HCT116 (cell line): ENCODE measurements at regions not wholly inside any gene's neighbourhood (a gene's known extent, or its start where the extent isn't known, plus 50 kb on each side); places are given as distances from the start of the nearest gene placed in this dataset.

ENCODE experiments used
- ATAC-seq: fragments of 200-7000 bp; cut with Tn5 transposase; 2 replicates; pipeline ENCODE4 v1.9.1; 2020; ENCODE audit warnings: mild to moderate bottlenecking, moderate library complexity
- BruUV-seq: library from RNA; stranded (reverse); fragments of 400-500 nt; replicated peaks from 2 replicates; lab custom pipeline; 2021; lab: Mats Ljungman, UMichigan
- CTCF ChIA-PET: fragments of 300-600 bp; sonication (Branson Sonifier 250); formaldehyde crosslinking; loops from one replicate; lab custom pipeline; 2021; ENCODE audit warnings: antibody characterized with exemption; lab: Charles Lee
- POLR2A ChIA-PET: fragments of 300-600, 350-600 bp; sonication (Branson Sonifier 250); formaldehyde crosslinking; loops from one replicate; lab custom pipeline; 2021; ENCODE audit warnings: antibody characterized with exemption; lab: Charles Lee
- RAD21 ChIA-PET, 2 experiments: fragments of 300-600 bp; sonication (Branson Sonifier 250); formaldehyde crosslinking; loops; one replicate each; lab custom pipeline; 2023; ENCODE audit warnings: low total read pairs in 2 of 2; ENCODE audit not compliant: uncharacterized antibody in 2 of 2, unreplicated experiment in 2 of 2, low non-redundant PET in 1 of 2; lab: Charles Lee
- DNase-seq: peaks from one replicate; pipeline ENCODE4 v3.0.0-alpha.2; 2010; ENCODE audit warnings: low read depth, low spot score
- H2AFZ ChIP-seq: fragments of 200-600 bp; shearing (Covaris generic), sonication (generic); 2 replicates; pipeline ENCODE4 v1.6.1; 2017; ENCODE audit warnings: low read depth, mixed run types, mixed read lengths, antibody characterized with exemption, low read length; ENCODE audit not compliant: poor library complexity, severe bottlenecking
- H3K27ac ChIP-seq: 2 replicates; pipeline ENCODE4 v1.5.1; 2012; ENCODE audit warnings: low read depth, low read length
- H3K27me3 ChIP-seq: fragments of 200-600 bp; sonication (generic); 2 replicates; pipeline ENCODE4 v1.6.1; 2016; ENCODE audit warnings: mixed run types, low read length, mixed read lengths; ENCODE audit not compliant: insufficient read depth
- H3K36me3 ChIP-seq, 2 experiments: fragments of 200-500 bp in 1 of 2; fragments of 200-600 bp in 1 of 2; sonication (Bioruptor generic) in 1 of 2; sonication (generic) in 1 of 2; 2 replicates each; pipeline versions ENCODE4 v1.5.1 to v1.6.1; 2014 to 2016; ENCODE audit warnings: low read length in 2 of 2, inconsistent platforms in 1 of 2, mixed read lengths in 1 of 2, mixed run types in 1 of 2; ENCODE audit not compliant: insufficient read depth in 2 of 2, control insufficient read depth in 1 of 2
- H3K4me1 ChIP-seq, 2 experiments: fragments of 200-600 bp in 1 of 2; sonication (generic) in 1 of 2; 2 replicates each; pipeline versions ENCODE4 v1.5.1 to v1.6.1; 2012 to 2017; ENCODE audit warnings: low read length in 2 of 2, inconsistent platforms in 1 of 2, mild to moderate bottlenecking in 1 of 2, mixed read lengths in 1 of 2, mixed run types in 1 of 2, moderate library complexity in 1 of 2; ENCODE audit not compliant: insufficient read depth in 2 of 2, control insufficient read depth in 1 of 2
- H3K4me2 ChIP-seq: fragments of 200-600 bp; sonication (generic); 2 replicates; pipeline ENCODE4 v1.6.1; 2017; ENCODE audit warnings: mixed run types, low read length, mixed read lengths
- H3K4me3 ChIP-seq, 2 experiments: fragments of 200-600 bp in 1 of 2; sonication (generic) in 1 of 2; replicated peaks in 1 of 2; 2 replicates each; pipeline ENCODE4 v1.5.1; 2011 to 2016; ENCODE audit warnings: low read length in 2 of 2, control low read depth in 1 of 2, low read depth in 1 of 2, mild to moderate bottlenecking in 1 of 2, mixed read lengths in 1 of 2, mixed run types in 1 of 2
- H3K79me2 ChIP-seq: fragments of 200-600 bp; sonication (generic); 2 replicates; pipeline ENCODE4 v1.6.1; 2017; ENCODE audit warnings: mild to moderate bottlenecking, mixed run types, low read length, moderate library complexity, mixed read lengths; ENCODE audit not compliant: insufficient read depth
- H3K9ac ChIP-seq: fragments of 200-600 bp; sonication (generic); 2 replicates; pipeline ENCODE4 v1.6.1; 2016; ENCODE audit warnings: low read length, mixed read lengths
- H3K9me2 ChIP-seq: fragments of 200-600 bp; sonication (generic), shearing (Covaris generic); 2 replicates; pipeline ENCODE4 v1.6.1; 2017; ENCODE audit warnings: mixed run types, mild to moderate bottlenecking, moderate library complexity; ENCODE audit not compliant: insufficient read depth
- H3K9me3 ChIP-seq, 2 experiments: fragments of 200-500 bp in 1 of 2; fragments of 200-600 bp in 1 of 2; sonication (Bioruptor generic) in 1 of 2; sonication (generic) in 1 of 2; 2 replicates each; pipeline ENCODE4 v1.6.1; 2014 to 2017; ENCODE audit warnings: low read length in 2 of 2, mixed read lengths in 2 of 2, inconsistent platforms in 1 of 2, low read depth in 1 of 2, mild to moderate bottlenecking in 1 of 2, mixed run types in 1 of 2, moderate library complexity in 1 of 2; ENCODE audit not compliant: control insufficient read depth in 1 of 2, insufficient read depth in 1 of 2
- H4K20me1 ChIP-seq: fragments of 200-600 bp; sonication (generic), shearing (Covaris generic); 2 replicates; pipeline ENCODE4 v1.6.1; 2017; ENCODE audit warnings: mixed run types, mild to moderate bottlenecking, moderate library complexity; ENCODE audit not compliant: insufficient read depth
- ATF3 ChIP-seq: IDR thresholded peaks from 2 replicates; pipeline ENCODE4 v1.6.1; 2012
- CEBPB ChIP-seq: IDR thresholded peaks from 2 replicates; pipeline ENCODE4 v1.6.1; 2012; ENCODE audit warnings: low read depth
- JUND ChIP-seq: IDR thresholded peaks from 2 replicates; pipeline ENCODE4 v1.6.1; 2012
- SP1 ChIP-seq: IDR thresholded peaks from 2 replicates; pipeline ENCODE4 v1.6.1; 2012; ENCODE audit warnings: low read depth
- ZBTB33 ChIP-seq: IDR thresholded peaks from 2 replicates; pipeline ENCODE4 v1.6.1; 2011; ENCODE audit warnings: mild to moderate bottlenecking, low read length, moderate library complexity; ENCODE audit not compliant: insufficient replicate concordance; ENCODE audit errors: extremely low read depth
- intact Hi-C: fragments of 100-400 bp; cut with micrococcal nuclease; formaldehyde crosslinking; loops from 2 replicates; pipeline ENCODE4 v1.10.0; 2022
- microRNA-seq: library from miRNA; unstranded; fragments of <30 nt; microRNA quantifications from one replicate; pipeline ENCODE4, GENCODE V29; 2016; ENCODE audit warnings: borderline number of aligned reads

GRCh38 chr3:44186111-44186672 is 55.5 kb upstream of the TOPAZ1 start:
- no peak for TF ChIP-seq JUND
- TF ChIP-seq SP1 = no peak
- no peak for TF ChIP-seq CEBPB
- no peak for TF ChIP-seq ATF3
- no peak for TF ChIP-seq ZBTB33
- no peaks in the 10 kb centered on the region for H3K79me2 ChIP-seq
- no TSS peak for BruUV-seq
- H3K27me3 ChIP-seq = peaks cover 8% of the 10 kb centered on the region; the same call in 1 of the 2 replicates
- ChIA-PET POLR2A (interaction anchor here (0.5 kb wide), 1 partner anchor 14 kb away, joined by 4 read pairs; no protein-coding TSS in a partner anchor), CTCF (no interaction called here), RAD21 (no interaction called here)
- no peak overlapping the region for H3K9ac ChIP-seq
- DNase-seq (no peak), ATAC-seq (no peak)
- H3K4me3 ChIP-seq = no peak overlapping the region
- H3K4me2 ChIP-seq = no peak overlapping the region
- H3K9me3 ChIP-seq = no peaks in the 10 kb centered on the region
- H4K20me1 ChIP-seq = no peaks in the 10 kb centered on the region
- no peak overlapping the region for H2AFZ ChIP-seq
- no peaks in the 10 kb centered on the region for H3K9me2 ChIP-seq
- H3K4me1 ChIP-seq = no peaks in the 10 kb centered on the region
- intact Hi-C loops = no loop called here
- no peaks in the 10 kb centered on the region for H3K36me3 ChIP-seq
- no peak overlapping the region for H3K27ac ChIP-seq

- H3K4me3 ChIP-seq = no peak overlapping the region
- DNase-seq = no peak
- ChIA-PET CTCF (no interaction called here), RAD21 (no interaction called here), POLR2A (no interaction called here)
- intact Hi-C loops = no loop called here
- no peak overlapping the region for H3K27ac ChIP-seq
- H2AFZ ChIP-seq = no peak overlapping the region
- no peaks in the 10 kb centered on the region for H3K79me2 ChIP-seq
- H3K4me1 ChIP-seq = no peaks in the 10 kb centered on the region
- no TSS peak for BruUV-seq
- no peaks in the 10 kb centered on the region for H3K36me3 ChIP-seq
- H3K9me2 ChIP-seq = no peaks in the 10 kb centered on the region
- no peaks in the 10 kb centered on the region for H3K9me3 ChIP-seq
- no peak overlapping the region for H3K9ac ChIP-seq
- no peak overlapping the region for H3K4me2 ChIP-seq
- no peak for TF ChIP-seq SP1
- no peaks in the 10 kb centered on the region for H4K20me1 ChIP-seq
- peaks cover 8% of the 10 kb centered on the region; the same call in 1 of the 2 replicates for H3K27me3 ChIP-seq
- no peak for ATAC-seq
These were observed 55.0 kb upstream of the TOPAZ1 start for GRCh38 chr3:44186712-44187111.

Small RNAs in the stretch of these regions (microRNA-seq; reads per million reads assigned to microRNA genes)
- gene MIR138-1 = 4.8 reads per million, percentile 9 among the genes with 10 or more reads in this experiment
